IPS DF 4.7 (cell line): ENCODE measurements at regions not wholly inside any gene's neighbourhood (a gene's known extent, or its start where the extent isn't known, plus 50 kb on each side); places are given as distances from the start of the nearest gene placed in this dataset.
"Not testable (repeated sequence)": the region's sequence is repeated elsewhere in the genome, so short reads cannot be mapped to it uniquely, and the experiment has no call there.

Experiments used
- DNase-seq: peaks from one replicate; pipeline ENCODE4 v3.0.0-alpha.2; 2013; ENCODE audit warnings: low spot score; ENCODE audit errors: extremely low read depth

DNA sequence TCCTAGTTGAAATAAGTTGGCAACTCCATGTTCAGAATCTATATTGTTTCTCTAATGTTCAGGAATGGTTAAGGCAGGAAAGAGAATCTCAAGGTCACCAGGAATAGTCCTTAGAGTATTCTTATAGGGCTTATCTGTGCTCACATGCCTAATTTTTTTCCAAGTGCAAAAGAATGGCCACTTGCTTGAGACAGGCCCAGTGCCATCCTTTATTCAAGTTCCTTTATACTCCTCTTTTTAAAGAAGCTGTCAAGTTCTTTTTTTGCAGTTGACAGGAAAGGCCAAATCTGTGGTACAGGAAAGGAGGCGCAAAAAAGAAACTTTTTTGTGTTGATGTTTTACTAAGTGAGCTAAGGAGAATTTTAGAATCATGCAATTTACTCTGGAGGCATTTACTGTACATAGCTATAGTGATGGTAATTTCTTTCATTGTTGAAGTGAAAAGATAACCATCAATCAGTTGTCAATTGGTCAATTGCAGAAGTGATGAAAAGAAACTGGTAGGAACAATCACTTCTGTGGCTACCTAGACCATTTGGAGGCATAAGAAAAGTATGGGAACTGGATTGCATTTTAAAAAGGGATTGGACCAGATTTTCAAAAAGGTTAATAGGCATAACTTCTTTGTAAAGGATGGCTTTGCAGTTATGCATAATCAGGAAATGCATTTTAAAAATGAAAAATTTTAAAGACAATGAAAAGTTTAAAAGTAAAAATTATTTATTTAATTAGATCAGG is 102.5 kb upstream of the SOX2 start:
- DNase-seq = no peak

DNA sequence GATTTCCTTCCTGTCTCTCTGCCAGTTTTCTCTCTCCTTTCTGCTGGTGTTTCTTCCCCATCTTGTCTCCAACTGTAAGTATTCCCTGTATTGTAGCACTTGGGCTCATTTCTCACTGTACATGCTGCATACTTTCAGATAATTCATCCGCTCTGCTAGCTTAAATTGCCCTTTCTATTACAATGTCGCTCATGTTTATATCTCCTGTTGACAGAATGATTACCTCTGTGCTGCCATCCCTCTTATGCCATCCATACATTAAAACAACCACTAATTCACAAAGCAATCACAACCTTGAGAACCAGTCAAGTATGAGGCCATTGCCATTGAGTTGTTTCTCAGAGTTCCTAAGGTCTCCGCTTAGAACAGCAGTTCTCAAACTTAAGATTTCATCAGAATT is 107.5 kb upstream of the SOX2 start:
- no peak for DNase-seq

DNA sequence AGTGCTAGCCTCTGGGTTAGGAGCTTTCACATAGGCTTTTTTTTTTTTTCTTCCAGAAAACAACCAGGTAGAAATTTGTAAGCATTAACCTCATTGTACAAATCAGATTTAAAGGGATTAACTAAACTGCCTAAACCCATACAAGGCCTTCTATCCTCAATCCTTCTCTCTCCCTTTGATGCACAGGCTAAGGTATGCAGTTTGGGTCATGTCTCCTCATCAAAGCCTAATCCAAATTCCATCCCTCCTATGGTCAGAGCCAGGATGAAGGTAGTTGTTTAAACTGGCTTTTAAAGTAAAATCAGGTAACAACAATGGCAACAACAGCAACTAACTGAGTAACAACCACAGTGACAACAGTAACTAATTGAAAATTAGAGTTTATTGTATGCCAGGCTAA is 115.6 kb upstream of the SOX2 start:
- no peak for DNase-seq

DNA sequence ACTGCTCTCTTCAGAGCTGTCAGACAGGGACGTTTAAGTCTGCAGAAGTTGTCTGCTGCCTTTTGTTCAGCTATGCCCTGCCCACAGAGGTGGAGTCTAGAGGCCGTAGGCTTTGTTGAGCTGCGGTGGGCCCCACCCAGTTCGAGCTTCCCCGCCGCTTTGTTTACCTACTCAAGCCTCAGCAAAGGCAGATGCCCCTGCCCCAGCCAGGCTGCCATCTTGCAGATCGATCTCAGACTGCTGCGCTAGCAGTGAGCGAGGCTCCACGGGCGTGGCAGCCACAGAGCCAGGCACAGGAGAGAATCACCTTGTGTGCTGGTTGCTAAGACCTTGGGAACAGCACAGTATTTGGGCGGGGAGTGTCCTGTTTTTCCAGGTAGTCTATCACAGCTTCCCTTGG is 120.8 kb upstream of the SOX2 start:
- DNase-seq = not testable (repeated sequence)

DNA sequence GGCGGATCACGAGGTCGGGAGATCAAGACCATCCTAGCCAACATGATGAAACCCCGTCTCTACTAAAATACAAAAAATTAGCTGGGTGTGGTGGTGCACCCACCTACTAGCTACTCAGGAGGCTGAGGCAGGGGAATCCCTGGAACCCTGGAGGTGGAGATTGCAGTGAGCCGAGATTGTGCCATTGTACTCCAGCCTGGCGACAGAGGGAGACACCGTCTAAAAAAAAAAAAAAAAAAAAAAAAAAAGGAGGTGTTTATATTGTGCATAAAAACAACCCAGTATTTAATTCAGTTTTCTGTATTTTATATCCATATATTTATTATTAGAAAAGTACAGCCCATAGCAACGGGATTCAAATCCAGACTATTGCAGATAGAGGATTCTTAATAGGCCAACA is 129.1 kb upstream of the SOX2 start:
- DNase-seq = no peak

DNA sequence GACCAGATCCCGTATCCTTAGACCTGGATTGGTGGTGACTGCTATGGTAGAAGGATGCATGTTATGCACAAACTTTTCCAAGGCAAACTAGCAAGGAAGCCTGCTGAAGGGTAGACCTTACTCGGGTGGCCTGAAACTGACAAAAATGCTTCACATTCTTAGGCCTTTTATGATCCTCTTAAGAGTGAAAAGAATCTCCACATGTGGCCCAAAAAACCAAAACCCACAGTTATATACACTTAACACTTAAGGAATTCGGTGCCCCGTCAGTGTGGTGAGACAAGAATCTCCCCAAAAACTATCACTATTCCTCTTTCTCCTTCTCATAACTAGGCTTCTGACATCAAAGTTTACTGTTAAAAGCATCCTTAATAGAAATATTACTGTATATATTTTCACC is 130.1 kb upstream of the SOX2 start:
- DNase-seq = no peak

DNA sequence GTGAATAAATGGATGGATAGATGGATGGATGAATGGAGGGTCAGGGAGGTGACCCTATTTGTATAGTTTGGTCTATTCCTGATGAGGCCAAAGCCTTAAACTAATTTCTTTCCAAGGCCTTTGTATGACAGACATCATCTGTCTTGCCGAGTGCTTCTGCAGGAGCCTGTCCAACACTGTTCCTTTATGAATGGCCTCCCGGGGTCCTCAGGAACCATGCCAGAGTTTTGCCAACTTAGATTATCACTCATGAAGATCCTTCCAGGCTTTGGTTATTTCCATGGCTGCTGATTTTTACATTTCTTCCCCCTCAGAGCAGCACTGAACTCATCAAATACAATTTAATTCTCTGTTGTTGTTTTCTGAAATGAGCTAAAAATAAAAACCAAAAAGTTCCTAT is 133.0 kb upstream of the SOX2 start:
- no peak for DNase-seq

DNA sequence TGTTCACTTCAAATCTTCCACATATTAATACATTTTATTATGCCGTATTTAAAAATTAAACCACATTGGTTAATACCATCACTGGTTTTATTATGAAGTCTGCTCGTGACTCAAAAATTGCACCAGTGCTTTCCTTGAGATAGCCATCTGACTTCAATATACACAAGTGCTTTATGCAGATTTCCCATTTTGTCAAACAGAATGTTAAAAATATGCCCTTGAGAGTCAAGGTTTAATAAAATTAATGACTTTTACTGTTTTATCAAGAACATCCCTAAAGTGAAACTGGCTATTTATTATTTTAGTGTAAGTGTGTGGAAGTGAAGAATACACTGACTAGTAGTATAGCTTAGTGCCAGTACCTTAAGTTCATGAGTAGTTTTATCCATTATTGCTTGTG is 139.3 kb upstream of the SOX2 start:
- DNase-seq = no peak

DNA sequence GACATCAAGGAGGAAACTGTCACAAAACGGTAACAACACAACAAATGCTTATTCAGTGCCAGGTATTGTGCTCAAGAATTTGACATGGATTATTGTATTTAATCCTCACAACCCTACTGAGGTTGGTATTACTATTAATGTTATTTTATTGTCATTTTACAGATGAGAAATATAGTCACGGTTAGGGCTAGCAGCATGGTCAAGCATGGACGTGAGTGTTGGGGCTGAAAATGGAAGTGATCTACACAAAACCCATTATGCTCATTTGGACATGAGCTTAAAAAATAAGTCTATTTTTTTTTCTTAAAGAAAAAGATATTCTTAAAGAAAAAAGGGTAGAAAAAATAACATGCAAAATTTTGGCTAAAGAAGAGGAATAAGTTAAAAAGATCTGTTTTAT is 141.3 kb upstream of the SOX2 start:
- DNase-seq = no peak

DNA sequence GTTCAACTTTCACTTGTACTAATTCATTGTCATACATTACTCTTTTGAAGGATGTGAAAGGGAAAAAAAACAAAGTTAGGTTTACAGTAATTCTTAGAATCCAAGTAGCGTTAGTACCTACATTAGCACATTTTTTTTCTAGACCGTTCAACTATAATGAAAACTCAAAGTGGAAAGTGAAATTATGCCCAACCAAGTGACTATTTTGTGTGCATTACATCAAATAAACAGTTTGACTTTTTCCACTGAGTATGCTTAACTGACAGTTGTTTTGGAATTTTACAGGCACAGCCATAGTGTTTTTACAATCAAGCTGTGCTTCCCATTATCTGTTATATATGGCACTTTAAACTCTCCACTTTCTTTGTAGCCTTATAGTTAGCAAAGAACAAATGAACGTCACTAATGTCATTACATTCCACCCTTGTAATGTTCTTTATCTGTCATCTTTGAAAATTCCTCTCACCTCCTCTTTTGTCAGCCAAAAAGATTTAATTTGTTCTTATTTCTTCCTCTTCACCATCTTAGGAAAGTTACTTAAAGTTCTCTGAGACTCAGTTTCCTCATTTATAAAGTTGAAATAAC is 142.3 kb upstream of the SOX2 start:
- DNase-seq = no peak

DNA sequence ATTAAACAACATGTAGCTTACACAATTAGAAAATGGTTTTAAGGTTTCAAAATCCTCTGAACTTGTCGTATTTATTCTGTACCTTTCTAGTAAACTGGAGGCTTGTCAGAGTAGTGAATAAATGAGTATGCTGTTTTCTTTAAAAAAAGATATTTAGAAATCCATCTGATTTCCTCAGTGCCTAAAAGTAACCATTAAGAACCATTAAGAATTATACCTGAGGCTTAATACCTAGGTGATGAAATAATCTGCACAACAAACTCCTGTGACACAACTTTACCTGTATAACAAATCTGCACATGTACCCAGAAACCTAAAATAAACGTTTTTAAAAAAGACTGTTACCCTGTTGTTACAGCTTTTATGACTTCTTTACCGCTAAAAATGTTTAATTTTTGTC is 143.0 kb upstream of the SOX2 start:
- DNase-seq = no peak

DNA sequence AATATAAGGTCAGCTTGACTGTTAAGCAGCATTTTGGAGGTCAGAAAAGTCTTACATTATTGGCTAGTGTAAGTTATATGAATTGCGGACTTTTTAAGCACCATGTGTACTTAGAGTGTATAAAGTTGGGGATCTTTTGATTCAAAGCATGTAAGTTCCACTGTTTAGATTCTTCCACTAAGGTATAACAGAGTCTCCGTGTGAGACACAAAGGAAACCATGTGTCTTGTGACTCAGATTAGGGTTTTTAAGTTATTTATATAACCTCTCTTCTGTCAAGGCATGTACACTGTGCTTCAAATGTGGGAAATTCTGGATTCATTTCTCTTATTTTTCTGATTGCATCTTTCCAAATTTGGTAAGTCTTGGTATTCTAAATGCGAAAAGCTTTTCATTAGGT is 143.5 kb upstream of the SOX2 start:
- DNase-seq = no peak

DNA sequence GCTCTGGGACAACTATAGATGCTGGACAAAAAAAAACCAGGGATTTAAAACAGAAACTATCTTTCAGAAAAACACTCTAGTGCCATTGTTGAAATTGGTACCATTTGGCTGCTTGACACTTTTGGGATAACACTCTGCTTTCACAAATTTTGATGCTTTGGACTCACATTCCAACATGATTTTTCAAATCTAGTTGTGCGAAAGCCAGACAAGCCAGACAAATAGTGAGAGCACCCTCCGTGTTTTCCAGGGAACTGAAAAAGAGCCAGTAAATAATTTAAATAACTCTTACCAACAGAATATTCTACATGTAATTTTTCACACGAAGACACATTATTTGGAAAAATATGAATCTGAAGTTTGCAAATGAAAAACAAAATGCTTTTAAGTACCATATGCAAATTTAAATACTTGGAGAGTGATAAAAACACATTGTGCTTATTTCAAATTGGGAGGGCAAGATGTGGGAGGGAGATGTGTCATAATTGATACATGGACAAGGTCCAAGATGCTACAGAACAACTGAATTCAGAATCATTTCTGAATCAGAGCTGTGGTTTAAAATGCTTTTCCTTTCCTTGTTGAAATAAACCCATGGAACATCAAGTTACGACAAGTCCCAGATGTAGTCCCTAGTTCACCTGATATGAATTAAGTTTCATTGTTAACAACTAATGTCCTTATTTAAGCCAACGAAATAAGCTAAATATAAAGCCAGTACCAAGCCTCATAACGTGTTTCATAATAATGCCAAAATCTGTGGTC is 144.2 kb upstream of the SOX2 start:
- no peak for DNase-seq

DNA sequence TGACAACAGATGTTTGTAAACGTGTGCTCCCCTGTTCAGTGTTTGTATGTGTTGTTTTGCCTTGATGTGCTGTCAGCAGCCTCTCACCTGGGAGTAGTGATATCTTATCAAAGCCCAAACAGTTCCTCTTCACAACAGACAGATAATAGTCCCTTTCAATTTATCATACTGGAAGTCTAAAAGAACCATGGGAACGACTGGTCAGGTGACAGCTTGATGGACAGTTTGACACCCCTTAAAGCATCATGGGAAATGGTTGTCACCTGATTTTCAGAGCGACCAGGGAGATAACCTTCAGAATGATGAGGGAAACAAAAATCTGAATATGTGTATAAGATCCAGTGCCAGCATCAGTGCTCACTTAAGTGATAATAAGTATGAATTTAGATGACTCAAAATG is 146.3 kb upstream of the SOX2 start:
- DNase-seq = no peak

DNA sequence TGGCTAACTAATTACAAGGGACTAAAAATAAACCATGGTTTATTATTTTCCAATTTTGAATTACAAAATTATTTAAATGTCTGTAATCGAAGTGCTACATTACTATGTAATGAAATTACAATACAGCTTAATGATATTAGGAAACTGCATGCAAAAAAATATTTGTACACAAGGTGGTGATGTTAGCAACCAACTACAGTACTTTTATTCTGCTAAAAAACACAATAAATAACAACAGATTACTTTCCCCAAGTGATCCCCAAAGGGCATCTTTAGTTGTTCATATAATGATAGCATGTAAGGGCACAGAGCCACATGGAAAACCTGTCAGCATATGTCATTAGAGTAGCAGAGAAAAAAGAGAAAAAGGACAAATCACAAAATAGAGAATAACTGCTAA is 147.5 kb upstream of the SOX2 start:
- no peak for DNase-seq

DNA sequence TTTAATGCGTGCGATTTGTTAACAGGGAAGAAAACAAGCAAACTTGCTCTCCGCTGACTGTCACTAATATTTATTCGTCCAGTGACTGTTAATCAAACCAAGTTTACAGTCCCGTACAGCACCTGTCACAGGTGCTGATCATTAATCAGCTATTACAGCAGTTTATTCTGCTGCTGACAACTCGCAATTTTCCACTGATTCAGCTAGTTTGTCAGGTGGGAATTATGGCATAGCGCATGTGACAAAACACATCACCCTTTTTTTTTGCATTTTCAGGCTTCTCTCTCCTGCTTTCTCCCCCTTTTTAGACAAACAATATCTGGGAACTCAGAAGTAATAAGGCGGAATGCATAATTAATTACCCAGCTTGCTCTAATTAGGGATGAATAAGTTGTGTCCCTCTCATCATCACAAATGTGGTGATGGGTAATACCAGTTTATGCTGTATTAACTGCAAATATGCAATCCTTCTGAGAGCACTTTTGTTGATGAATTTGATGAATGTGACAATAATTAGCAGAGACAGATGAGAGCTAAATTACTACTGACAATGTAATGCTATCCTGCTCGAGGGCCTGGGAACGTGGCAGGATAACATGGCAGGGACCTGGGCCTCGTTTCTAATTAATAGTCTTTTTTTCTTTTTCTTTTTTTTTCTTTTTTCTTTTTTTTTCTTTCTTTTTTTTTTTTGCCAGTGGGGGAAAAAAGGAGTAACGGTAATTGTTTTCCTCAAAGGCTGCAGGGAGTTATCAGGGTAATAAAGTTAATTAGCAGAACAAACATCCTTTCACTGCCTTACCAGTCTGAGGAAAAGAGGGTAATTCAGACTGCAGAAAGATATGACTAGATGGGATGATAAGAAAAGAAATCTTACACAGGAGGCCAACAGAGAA is 150.3 kb upstream of the SOX2 start:
- no peak for DNase-seq

DNA sequence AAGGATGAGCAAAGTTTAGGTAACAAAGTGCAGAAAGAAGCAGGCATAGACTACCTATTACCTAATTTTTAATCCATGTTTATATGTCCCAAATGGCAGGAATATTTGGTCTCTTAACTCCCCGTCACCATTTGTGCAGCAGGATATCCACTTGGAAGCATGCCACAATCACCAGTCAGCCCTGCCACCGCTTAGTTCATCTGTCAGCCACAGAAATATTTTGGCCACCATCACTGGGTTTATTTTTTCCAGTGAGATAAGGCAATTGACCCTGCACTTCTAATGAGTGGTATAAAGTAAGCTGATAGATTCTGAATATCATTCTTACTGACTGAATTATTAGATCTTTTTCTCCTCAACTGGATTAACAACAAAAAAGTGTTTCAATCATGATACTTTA is 152.9 kb upstream of the SOX2 start:
- no peak for DNase-seq

DNA sequence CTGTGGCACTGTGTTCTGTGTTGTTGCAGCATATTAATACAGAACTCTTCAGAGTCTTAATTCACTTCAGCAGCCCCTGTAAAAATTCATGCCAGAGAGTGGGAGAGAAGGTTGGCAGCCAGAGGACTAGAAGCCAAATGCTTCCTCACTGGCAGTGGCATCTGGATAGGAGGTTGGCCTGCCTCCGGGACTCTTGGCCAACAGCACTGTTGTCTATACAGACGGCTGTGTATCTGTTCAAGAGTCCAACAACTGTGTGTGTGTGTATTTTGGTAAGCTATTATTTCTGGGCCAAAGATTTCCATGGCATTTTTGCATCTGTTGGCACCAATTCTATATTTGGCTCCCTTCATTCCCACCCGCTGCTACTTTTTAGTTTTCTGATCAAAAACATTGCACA is 156.0 kb upstream of the SOX2 start:
- DNase-seq = no peak

DNA sequence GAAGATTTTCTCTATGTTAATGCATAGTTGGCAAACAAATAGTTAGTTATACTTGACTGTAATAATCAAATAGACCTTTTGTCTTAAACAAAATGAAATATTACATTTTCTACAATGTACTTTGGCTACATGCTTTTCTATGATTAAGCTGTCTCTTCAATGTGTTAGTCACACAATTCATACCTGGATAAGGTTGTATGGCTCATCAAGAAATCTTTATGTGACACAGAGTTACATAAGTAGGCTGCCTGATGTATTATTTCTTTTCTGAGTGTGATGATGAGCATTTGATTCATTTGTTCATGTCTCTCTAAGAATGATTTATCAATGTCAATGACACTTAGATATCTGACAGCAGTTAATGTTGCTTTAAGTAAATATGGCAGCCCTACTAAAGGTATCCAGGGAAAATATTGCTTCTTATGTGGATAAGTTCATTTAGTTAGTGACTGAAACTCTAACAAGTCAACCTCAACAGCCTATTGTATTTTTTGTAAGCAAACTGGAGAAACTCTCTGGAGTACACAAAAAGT is 157.4 kb upstream of the SOX2 start:
- DNase-seq = no peak

DNA sequence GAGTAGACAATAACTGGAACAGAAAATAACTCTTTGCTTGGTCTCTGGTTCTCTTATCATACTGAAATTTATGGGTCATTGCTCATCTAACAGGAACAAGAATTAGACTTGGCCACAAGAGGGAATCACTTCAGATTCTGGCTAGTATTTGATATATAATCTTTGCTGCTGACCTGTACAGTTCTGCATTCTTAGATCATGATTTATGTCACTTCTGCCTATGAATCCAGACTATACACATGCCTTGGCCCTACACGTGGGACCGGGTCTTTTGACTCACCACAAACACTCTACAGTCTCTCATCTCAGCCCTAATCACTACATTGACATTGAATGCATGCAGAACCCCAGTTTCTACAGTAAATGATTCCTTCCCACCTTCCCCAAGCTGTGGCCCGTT is 162.5 kb upstream of the SOX2 start:
- no peak for DNase-seq

DNA sequence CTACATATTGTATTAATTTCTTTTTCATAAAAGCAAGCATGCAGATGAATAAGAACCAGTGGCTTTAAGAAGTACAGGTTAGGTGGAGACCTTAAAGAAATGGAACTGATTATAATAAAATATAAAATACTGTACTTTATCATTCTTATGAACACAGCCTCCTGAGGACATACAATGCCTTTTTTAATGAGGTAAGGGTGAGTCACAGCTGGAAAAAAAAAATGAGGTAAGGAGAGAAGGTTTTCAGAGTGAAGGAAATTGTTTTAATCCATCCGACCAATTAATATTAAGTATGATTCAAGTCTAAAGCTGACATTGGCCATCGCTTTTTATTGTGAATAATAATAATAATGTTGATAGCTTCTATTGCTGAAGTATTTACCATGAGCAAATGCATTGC is 170.3 kb upstream of the SOX2 start:
- no peak for DNase-seq

DNA sequence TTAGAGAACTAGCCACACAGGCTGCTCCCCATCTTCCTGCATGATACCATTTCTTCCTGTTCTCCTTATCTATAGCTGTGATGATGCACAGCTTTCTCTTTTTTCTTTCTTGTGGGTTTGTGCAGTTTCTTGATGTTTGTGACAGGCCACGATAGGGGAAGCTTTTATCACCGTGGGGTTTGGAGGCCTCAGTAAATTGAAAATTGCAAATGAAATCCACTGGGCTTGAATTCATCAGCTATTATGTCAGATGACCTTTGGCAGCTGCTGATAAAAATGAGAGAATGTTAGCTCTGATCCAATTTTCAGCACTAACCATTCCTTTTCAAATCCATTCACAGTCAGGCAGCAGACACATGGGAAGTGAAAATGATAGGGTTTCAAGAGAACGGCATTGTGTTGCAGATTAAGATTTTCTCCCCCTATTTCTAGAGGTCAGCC is 176.9 kb upstream of the SOX2 start:
- DNase-seq = no peak
